HEK293T (cell line): ENCODE measurements at regions not wholly inside any gene's neighbourhood (a gene's known extent, or its start where the extent isn't known, plus 50 kb on each side); places are given as distances from the start of the nearest gene placed in this dataset.

ENCODE experiments used
- BHLHE40 ChIP-seq: fragments of 450-650 bp; IDR thresholded peaks from 2 replicates; pipeline ENCODE4 v1.6.1; 2016; ENCODE audit warnings: mild to moderate bottlenecking, moderate library complexity, borderline replicate concordance
- CTBP1 ChIP-seq: fragments of 450-650 bp; IDR thresholded peaks from 2 replicates; pipeline ENCODE4 v1.6.1; 2016; ENCODE audit warnings: borderline replicate concordance
- FOXA1 ChIP-seq: fragments of 450-650 bp; IDR thresholded peaks from 2 replicates; pipeline ENCODE4 v1.6.1; 2016; ENCODE audit warnings: mild to moderate bottlenecking
- FOXM1 ChIP-seq: fragments of 450-650 bp; IDR thresholded peaks from 2 replicates; pipeline ENCODE4 v1.6.1; 2017; ENCODE audit warnings: mild to moderate bottlenecking, borderline replicate concordance
- HDGF ChIP-seq: fragments of 450-650 bp; IDR thresholded peaks from 2 replicates; pipeline ENCODE4 v1.6.1; 2017; ENCODE audit warnings: antibody characterized with exemption, borderline replicate concordance
- LEF1 ChIP-seq: fragments of 450-650 bp; IDR thresholded peaks from 2 replicates; pipeline ENCODE4 v1.6.1; 2017; ENCODE audit warnings: mild to moderate bottlenecking, borderline replicate concordance
- NFRKB ChIP-seq: fragments of 450-650 bp; IDR thresholded peaks from 2 replicates; pipeline ENCODE4 v1.6.1; 2016; ENCODE audit warnings: mild to moderate bottlenecking, moderate library complexity
- SP1 ChIP-seq: fragments of 450-650 bp; IDR thresholded peaks from 2 replicates; pipeline ENCODE4 v1.6.1; 2017
- SUZ12 ChIP-seq: fragments of 450-650 bp; IDR thresholded peaks from 2 replicates; pipeline ENCODE4 v1.6.1; 2016; ENCODE audit warnings: mild to moderate bottlenecking
- ZNF384 ChIP-seq: fragments of 450-650 bp; IDR thresholded peaks from 2 replicates; pipeline ENCODE4 v1.6.1; 2016
- TF ChIP-seq, protein P1 (sequence below): fragments of 450-650 bp; IDR thresholded peaks from 2 replicates; pipeline ENCODE4 v1.6.1; 2016

DNA sequence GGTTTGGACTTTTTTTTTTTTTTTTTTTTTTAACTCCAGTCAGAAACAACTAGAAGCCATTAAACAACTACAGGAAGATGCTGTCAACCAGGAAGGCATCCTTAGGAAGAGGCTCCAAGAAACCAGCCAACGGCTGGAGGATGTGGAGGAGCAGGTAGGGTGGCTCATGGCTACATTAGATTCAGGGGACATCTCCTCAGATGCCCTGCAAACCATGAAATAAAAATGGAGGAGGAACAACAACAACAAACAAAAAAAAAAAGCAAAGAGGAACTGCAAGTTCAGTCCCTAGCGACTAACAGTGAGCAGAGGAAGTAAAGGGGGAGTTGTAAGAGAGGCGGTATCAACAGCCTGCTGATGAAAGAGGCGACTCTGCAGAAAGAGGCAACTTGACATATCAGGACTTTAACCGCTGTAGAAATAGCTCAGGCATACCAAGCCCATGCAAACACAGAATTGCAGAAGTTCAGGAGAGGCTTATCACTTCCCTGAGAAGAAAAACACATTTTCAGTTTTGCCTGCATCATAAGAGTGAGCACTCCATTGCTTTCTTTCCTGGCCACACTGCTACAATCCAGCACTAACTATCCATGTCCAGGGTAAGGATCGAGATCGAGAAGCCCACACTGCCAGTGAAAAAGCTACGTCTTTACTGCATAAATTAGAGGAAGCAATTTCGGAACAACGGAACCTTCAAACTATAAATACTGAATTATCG lies 103.5 kb upstream of the BCAT1 start:
- TF ChIP-seq SUZ12 (no peak), HDGF (no peak), SP1 (no peak), FOXM1 (no peak), ZNF384 (no peak), CTBP1 (no peak), BHLHE40 (no peak), FOXA1 (no peak), NFRKB (no peak), LEF1 (no peak)
- TF ChIP-seq, protein P1, sequence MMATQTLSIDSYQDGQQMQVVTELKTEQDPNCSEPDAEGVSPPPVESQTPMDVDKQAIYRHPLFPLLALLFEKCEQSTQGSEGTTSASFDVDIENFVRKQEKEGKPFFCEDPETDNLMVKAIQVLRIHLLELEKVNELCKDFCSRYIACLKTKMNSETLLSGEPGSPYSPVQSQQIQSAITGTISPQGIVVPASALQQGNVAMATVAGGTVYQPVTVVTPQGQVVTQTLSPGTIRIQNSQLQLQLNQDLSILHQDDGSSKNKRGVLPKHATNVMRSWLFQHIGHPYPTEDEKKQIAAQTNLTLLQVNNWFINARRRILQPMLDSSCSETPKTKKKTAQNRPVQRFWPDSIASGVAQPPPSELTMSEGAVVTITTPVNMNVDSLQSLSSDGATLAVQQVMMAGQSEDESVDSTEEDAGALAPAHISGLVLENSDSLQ: no peak
